GM21723 (cell line): ENCODE measurements at regions not wholly inside any gene's neighbourhood (a gene's known extent, or its start where the extent isn't known, plus 50 kb on each side); places are given as distances from the start of the nearest gene placed in this dataset.
"Not testable (repeated sequence)": the region's sequence is repeated elsewhere in the genome, so short reads cannot be mapped to it uniquely, and the experiment has no call there.

Experiments
- ATAC-seq: cut with Tn5 transposase; IDR thresholded peaks from one replicate; pipeline ENCODE4 v1.9.1; 2021; ENCODE audit warnings: mild to moderate bottlenecking, moderate library complexity; ENCODE audit not compliant: unreplicated experiment

DNA sequence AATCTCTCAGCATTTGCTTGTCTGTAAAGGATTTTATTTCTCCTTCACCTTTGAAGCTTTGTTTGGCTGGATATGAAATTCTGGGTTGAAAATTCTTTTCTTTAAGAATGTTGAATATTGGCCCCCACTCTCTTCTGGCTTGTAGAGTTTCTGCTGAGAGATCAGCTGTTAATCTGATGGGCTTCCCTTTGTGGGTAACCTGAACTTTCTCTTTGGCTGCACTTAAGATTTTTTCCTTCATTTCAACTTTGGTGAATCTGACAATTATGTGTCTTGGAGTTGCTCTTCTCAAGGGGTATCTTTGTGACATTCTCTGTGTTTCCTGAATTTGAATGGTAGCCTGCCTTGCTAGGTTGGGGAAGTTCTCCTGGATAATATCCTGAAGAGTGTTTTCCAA is 189.4 kb downstream of the TTC6 start:
- ATAC-seq = not testable (repeated sequence)

DNA sequence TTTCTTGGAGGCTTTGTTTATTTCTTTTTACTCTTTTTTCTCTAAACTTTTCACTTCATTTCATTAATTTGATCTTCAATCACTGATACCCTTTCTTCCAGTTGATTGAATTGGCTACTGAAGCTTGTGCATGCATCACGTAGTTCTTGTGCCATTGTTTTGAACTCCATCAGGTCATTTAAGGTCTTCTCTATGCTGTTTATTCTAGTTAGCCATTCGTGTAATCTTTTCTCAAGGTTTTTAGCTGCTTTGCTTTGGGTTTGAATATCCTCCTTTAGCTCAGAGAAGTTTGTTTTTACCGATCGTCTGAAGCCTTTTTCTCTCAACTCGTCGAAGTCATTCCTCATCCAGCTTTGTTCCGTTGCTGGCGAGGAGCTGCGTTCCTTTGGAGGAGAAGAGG is 189.9 kb downstream of the TTC6 start:
- ATAC-seq = not testable (repeated sequence)

DNA sequence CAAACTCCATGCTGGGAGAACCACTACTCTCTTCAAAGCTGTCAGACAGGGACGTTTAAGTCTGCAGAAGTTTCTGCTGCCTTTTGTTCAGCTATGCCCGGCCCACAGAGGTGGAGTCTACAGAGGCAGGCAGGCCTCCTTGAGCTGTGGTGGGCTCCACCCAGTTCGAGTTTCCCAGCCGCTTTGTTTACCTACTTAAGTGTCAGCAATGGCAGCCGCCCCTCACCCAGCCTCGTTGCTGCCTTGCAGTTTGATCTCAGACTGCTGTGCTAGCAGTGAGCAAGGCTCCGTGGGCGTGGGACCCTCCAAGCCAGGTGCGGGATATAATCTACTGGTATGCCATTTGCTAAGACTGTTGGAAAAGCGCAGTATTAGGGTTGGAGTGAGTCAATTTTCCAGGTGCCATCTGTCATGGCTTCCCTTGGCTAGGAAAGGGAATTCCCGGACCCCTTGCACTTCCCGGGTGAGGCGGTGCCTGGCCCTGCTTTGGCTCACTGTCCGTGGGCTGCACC is 190.7 kb downstream of the TTC6 start:
- ATAC-seq = not testable (repeated sequence)

- no peak for ATAC-seq
These were observed 192.6 kb downstream of the TTC6 start for GRCh38 chr14:37787879-37788494.

- ATAC-seq = no peak
These were observed 196.1 kb downstream of the TTC6 start for GRCh38 chr14:37791384-37792036.

DNA sequence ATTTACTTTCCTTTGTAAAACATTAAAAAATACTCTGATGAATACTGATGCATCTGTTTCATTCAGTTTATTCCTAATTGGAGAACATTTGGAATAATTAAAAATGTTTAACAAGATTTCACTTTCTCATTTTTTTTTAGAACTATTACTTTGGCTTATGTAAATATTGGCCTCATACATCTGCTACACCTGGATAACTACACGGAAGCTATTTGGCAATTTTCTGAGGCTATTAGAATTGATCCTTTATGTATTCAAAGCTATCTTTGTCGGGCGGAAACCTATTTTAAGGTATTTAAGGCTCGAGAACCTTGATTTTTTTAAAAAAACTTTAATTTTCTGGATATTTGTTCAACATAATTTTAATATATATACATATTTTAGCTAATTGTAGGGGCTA is 196.7 kb downstream of the TTC6 start:
- no peak for ATAC-seq

- no peak for ATAC-seq
These were observed 201.4 kb downstream of the TTC6 start for GRCh38 chr14:37796703-37797416.

- no peak for ATAC-seq
These were observed 202.2 kb downstream of the TTC6 start for GRCh38 chr14:37797675-37798074.

GRCh38 chr14:37807722-37808121 is 212.3 kb downstream of the TTC6 start:
- no peak for ATAC-seq

- ATAC-seq = no peak
These were observed 214.8 kb downstream of the TTC6 start for GRCh38 chr14:37810094-37810801.

DNA sequence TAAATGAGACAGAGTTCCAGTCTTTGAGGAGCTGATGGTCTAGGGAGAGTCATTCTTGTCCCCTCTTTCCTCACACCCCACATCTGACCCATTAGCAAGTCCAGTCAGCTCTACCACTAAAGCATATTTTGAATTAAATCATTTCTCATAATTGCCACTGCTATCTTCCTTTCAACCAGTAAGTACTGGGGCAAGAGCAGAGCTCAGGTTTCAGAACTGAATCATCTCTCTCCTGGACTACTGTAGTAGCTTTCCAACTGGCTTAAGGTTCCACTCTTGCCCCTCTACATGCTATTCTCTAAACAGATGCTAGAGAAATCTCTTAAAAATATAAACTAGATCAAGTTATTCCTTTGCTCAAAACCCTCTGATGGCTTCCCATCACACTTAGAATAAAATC is 218.3 kb downstream of the TTC6 start:
- ATAC-seq = no peak

DNA sequence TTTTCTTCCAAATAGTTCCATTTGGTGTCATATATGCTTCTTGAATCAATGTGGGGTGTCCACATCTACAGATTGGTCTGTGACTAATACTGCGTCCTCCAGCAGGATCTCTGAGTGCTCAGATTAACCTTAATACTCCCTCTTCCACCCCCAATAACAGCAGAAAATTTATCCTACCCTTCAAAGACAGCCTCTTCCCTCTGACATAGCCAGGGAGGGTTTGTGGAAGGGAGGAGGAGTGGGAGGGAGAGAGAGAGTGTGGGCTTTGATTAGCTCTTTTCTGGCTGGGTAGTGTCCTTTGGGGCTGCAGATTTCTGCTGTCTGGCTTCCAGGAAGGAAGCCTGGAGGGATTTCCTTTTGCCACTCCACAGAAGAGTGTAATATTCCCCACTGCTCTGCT is 220.7 kb downstream of the TTC6 start:
- ATAC-seq = no peak

GRCh38 chr14:37816743-37817295 is 221.4 kb downstream of the TTC6 start:
- no peak for ATAC-seq

- no peak for ATAC-seq
These were observed 224.0 kb downstream of the TTC6 start for GRCh38 chr14:37819155-37820015.

DNA sequence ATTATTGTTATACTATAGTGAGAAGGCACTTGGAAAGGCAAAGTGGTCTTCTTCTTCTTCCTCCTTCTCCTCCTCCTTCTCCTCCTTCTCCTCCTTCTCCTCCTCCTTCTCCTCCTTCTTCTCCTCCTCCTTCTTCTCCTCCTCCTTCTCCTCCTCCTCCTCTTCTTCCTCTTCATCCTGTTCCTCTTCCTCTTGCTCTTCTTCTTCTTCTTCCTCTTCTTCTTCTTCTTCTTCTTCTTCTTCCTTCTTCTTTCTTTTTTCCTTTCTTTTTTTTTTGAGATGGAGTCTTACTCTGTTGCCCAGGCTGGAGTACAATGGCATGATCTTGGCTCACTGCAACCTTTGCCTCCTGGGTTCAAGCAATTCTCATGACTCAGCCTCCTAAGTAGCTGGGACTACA is 225.4 kb downstream of the TTC6 start:
- ATAC-seq = not testable (repeated sequence)

DNA sequence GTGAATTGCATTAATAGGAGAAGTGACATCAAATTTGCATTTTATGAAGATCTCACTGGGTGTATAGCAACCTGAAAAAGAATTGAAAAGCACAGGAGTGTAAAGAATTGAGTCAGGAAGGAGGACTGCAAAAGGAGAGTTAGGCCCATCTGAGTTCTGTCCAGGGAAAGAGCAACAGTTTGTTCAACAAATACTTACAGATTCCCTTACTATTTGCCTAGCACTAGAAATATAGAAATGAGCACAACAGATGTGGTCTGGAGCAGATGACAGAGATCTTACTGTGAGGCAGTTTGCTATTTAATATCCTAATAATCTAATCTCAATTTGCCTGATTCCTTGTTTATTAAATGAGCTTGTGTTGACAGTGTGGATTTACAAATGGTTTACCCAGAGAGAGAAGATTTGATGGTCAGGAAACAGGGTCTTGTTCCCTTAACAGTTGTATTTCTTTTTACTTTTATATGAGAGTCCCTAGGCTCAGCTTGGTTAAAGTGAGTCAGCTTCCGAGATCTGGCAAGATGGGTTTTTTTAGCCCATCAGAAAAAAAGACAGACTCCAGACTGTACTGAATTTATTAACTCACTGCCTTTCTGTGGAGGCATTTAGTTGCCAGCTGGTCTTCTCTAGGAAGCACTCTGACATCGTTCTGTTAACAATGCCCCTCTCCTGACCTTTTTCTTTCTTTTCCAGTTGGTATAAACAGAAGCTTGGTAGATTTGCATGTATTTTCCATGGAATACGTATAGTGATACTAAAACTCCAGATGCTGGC is 229.7 kb downstream of the TTC6 start:
- ATAC-seq = no peak

DNA sequence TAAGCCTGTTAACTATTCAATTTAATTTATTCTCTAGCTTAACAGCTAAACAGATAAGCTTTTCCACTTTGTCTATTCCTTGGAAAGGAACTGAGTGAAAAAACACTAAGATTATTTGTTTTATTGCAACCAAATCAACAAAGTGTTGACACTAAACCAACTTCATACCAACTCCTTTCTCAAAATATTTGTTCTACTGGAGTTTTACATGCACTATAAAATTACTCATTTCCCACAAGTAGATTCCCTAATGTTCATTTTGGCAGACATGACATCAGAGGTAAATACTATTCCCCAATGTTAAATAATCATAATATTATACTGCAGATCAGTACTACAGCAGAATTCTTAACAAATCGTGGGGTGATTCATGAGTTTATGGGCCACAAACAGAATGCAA is 231.4 kb downstream of the TTC6 start:
- ATAC-seq = no peak

DNA sequence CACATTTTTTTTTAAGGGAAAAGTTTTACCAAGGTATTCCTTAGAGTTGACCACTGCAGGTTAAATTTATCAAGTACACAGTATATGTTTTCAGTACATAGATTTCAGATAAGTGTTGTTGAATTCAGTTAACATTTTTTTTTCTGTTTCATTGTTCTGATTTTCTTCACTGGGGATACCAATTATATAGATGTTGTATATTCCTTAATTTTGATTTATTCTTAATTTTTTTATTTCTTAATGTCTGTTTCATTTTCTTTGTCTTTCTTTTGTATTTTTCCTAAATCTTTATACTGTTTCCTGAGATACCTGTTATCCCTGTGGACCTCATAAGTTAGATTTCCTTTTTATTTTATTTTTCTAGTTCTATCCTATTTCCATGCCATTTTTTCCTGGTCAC is 234.8 kb downstream of the TTC6 start:
- ATAC-seq = no peak

DNA sequence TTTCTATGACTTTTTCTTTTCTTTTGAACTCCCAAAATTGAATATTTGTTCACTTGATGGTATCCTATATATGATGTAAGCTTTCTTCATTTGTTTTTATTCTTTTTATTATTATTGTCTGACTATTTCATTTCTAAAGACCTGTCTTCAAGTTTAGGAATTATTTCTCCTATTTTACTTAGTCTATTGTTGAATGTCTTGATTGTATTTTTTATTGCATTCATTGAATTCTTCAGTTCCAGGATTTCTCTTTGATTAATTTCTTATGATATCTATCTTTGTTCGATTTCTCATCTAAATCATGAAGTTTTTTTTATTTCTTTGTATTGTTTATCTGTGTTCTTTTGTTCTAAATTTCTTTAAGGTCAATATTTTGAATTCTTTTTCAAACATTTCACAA is 238.8 kb downstream of the TTC6 start:
- ATAC-seq = no peak
